Astrocyte (in vitro differentiated cells and primary cell): ENCODE measurements at regions not wholly inside any gene's neighbourhood (a gene's known extent, or its start where the extent isn't known, plus 50 kb on each side); places are given as distances from the start of the nearest gene placed in this dataset.
"Not testable (repeated sequence)": the region's sequence is repeated elsewhere in the genome, so short reads cannot be mapped to it uniquely, and the experiment has no call there.

Experiments
- CTCF ChIP-seq: IDR thresholded peaks from 2 replicates; pipeline ENCODE4 v1.5.1; 2011; ENCODE audit warnings: low read depth, mild to moderate bottlenecking, inconsistent platforms, low read length, moderate library complexity; ENCODE audit not compliant: insufficient read depth
- EZH2 ChIP-seq: IDR thresholded peaks from 2 replicates; pipeline ENCODE4 v1.6.1; 2012; ENCODE audit warnings: mild to moderate bottlenecking, low read length, inconsistent platforms; ENCODE audit not compliant: insufficient read depth

- not testable (repeated sequence) for TF ChIP-seq EZH2, CTCF
Observed at GRCh38 chr1:232141167-232141448, 488.8 kb downstream of the SIPA1L2 start.
